GM12865 (cell line): ENCODE measurements at regions not wholly inside any gene's neighbourhood (a gene's known extent, or its start where the extent isn't known, plus 50 kb on each side); places are given as distances from the start of the nearest gene placed in this dataset.

Experiments used
- DNase-seq: peaks from one replicate; pipeline ENCODE4 v3.0.0; 2010; ENCODE audit warnings: low read depth
- H3K4me3 ChIP-seq: 2 replicates; pipeline ENCODE4 v1.5.1; 2011; ENCODE audit warnings: mild to moderate bottlenecking, low read depth, low read length, control low read depth
- TF ChIP-seq, protein P1 (sequence below): IDR thresholded peaks from 2 replicates; pipeline ENCODE4 v1.5.1; 2011; ENCODE audit warnings: low read length, control low read depth, low read depth, inconsistent platforms; ENCODE audit not compliant: insufficient read depth; ENCODE audit errors: missing control alignments

DNA sequence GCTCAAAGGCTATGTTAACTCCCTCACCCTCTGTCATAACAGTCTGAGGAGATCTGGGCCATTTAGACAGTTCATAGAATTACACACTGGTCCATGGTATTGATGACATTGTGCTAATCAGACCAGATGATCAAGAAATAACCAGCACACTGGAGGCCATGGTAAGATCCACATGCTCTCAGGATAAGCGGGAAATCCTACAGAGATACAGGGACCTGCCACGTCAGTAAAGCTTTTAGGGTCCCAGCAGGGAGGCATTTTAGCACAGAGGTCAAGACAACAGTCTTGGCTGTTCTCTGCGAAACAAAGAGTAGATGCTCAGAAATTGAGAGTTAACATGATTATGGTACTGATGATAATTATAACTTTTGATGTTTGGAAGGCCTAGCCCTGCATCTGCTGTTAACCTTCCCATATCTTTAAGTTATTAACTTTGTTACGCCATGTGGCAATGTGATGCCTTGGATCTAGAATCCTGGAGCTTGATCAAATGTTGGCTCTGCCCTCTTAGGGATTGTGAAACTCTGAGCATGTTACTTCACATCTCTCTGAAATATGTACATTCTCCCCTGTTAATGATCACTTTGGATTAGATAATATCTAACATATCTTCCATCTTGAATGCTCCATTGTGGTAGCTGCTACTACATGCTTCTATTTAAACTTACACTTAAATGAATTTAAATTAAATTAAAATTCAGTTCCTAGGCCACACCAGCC, 172.0 kb upstream of the SOX9 start:
- no peak for DNase-seq
- TF ChIP-seq, protein P1, sequence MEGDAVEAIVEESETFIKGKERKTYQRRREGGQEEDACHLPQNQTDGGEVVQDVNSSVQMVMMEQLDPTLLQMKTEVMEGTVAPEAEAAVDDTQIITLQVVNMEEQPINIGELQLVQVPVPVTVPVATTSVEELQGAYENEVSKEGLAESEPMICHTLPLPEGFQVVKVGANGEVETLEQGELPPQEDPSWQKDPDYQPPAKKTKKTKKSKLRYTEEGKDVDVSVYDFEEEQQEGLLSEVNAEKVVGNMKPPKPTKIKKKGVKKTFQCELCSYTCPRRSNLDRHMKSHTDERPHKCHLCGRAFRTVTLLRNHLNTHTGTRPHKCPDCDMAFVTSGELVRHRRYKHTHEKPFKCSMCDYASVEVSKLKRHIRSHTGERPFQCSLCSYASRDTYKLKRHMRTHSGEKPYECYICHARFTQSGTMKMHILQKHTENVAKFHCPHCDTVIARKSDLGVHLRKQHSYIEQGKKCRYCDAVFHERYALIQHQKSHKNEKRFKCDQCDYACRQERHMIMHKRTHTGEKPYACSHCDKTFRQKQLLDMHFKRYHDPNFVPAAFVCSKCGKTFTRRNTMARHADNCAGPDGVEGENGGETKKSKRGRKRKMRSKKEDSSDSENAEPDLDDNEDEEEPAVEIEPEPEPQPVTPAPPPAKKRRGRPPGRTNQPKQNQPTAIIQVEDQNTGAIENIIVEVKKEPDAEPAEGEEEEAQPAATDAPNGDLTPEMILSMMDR, result no peak
- no peak overlapping the region for H3K4me3 ChIP-seq

DNA sequence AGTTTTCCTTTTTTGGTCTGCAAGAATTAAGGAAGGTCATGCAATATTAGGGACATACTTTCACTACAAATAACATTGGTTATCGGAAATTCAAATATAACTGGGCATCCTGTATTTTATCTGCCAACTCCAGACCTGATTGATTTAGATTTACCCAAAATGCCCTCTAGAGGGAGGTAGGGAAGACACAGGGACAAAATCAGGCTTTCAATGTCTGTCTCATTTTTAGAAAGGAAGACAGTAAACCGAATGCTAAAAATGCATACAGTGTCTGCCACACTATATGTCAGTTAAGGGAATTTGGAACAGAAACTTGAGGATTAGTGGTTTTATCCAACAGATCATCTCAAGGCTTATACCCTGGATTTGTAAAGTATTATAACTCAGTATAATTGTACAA, 161.7 kb upstream of the SOX9 start:
- peak; percentile 26 for DNase-seq
- TF ChIP-seq, protein P1, result peak; percentile 36
- no peak overlapping the region for H3K4me3 ChIP-seq

DNA sequence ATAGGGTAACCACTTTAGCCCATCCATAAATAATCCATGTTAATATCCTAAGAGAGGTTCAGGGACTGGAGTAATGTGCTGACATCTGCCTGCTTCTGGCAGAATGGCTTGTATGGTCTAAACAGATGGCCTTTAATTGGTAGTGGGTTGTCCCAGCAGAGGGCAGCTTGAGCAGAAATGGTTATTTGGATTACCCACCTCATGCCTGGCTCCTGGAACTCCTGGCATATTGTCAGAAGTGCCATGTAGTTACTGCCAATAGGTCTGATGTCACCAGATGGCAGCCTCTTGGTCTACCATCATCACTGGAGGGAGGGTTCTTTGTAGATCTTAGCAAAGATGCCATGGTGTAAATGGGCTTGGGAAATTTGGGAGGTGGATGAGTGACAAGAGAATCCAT, 157.5 kb upstream of the SOX9 start:
- H3K4me3 ChIP-seq, result no peak overlapping the region
- no peak for DNase-seq
- TF ChIP-seq, protein P1, result no peak

DNA sequence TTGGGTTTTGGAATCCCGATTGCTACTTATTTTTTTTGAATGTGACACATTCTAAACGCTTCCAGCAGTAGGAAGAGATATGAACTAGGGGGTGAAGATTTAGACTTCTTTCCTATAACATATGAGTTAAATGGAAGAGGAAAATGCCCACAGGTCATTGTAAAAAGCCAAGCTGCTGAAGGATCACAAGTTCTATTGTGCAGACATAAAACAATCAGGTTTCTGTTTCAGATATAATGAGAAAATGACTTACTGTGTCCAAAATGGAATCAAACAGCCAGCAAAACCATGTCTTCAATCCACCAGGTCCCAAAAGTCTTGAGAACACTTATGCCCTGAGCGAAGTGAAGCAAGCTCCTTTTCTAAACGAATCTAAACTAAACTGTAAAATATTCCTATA, 157.0 kb upstream of the SOX9 start:
- no peak overlapping the region for H3K4me3 ChIP-seq
- no peak for DNase-seq
- TF ChIP-seq, protein P1, result no peak

DNA sequence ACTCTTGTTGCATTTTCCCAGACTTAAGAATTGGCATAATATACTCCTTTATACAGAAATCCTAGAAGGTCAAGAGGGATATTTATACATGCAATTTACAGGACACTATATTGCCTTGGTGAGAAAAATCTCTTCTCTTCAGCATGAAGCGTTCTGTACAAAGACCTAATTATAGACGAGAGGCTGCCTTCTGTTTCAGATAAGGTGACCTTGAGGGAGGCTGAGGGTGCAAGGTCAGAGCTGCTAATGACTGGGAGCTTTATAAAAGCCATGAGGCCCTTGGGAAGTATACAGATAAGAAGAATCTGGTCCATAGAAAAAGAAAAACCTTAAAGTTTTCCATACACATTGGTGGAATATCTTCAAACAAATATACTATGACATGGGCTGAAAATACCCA, 156.3 kb upstream of the SOX9 start:
- DNase-seq, result no peak
- TF ChIP-seq, protein P1, result no peak
- no peak overlapping the region for H3K4me3 ChIP-seq

DNA sequence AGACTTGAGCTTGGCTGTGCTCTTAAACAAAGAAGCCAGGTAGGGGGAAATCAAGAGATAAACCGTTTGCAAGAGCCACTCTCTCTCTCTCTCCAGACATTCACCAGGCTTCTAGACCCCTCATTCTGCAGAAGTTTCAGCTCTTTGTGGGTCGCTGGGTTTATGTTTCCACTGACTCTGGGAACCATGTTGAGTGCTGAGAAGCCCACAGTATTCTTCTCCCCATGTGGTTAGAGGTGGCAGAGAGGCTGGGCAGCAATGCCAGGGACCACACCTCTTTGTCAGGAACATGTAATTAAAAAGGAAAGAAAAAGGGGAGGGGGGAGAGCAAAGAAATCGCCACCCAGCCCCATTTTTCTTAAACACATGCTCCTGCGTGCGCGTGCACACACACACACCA, 154.8 kb upstream of the SOX9 start:
- no peak overlapping the region for H3K4me3 ChIP-seq
- TF ChIP-seq, protein P1, result no peak
- no peak for DNase-seq

DNA sequence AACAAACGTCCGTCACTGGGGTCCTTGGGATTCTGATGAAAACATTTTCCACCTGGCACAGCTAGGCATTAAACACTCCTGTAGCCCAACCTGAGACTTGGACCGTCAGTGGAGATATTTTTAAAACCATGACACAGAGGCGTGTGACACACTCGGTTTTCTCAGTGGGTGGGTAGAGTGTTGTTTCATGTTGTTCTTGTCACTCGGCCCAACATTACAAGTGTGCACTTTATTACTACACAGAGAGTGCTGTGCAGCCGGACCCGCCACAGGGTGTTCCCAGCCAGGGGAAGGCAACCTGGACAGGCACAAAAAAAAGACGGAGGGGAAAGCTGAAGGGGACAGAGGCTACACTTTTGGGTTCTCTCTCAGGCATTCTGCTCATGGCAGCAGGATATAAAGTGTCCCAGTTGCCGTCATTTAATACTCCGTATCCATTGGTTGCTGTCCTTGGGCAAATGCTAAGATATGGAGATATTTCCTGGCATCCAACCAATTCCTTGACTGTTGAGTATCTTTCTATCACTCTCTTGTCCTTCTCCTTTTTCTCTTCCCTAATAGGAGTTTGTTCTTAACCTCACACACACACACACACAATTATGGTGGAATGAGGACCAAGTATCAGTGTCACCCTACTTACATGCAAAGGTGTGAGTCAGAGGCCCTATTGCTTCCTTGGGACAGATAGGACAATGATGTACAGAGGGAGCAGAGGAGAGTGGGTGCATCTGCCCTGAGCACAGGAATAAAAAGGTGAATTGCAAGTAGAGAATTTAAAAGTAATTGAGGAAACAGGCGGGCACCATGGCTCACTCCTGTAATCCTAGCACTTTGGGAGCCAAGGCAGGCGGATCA, 154.1 kb upstream of the SOX9 start:
- no peak overlapping the region for H3K4me3 ChIP-seq
- no peak for DNase-seq
- TF ChIP-seq, protein P1, result no peak
